Psoas muscle (tissue), 7 donors: ENCODE measurements at regions not wholly inside any gene's neighbourhood (a gene's known extent, or its start where the extent isn't known, plus 50 kb on each side); places are given as distances from the start of the nearest gene placed in this dataset.

Experiments
- ATAC-seq, 4 donors: fragments of 200-7000 bp; cut with Tn5 transposase; one replicate each; pipeline ENCODE4 v1.9.1; 2020; ENCODE audit warnings: moderate library complexity in 3 of 4, mild to moderate bottlenecking in 2 of 4
- DNase-seq, 2 donors: peaks; one replicate each; pipeline ENCODE4 v3.0.0-alpha.2; 2020
- H3K27ac ChIP-seq: fragments of 200-600 bp; one replicate; pipeline ENCODE4 v1.8.0; 2022
- H3K27me3 ChIP-seq, 3 donors: fragments of 200-600 bp in 1 of 3; one replicate each; pipeline versions ENCODE4 v1.6.1 to v1.8.0; 2013 to 2022; ENCODE audit warnings: low read length in 2 of 3, mild to moderate bottlenecking in 2 of 3, moderate library complexity in 1 of 3; ENCODE audit not compliant: insufficient read depth in 3 of 3
- H3K36me3 ChIP-seq, 2 donors: fragments of 200-600 bp in 1 of 2; one replicate each; pipeline versions ENCODE4 v1.6.1 to v1.8.0; 2013 to 2022; ENCODE audit warnings: low read depth in 1 of 2, mild to moderate bottlenecking in 1 of 2, moderate library complexity in 1 of 2; ENCODE audit not compliant: insufficient read depth in 1 of 2
- H3K4me1 ChIP-seq: fragments of 200-600 bp; one replicate; pipeline ENCODE4 v1.8.0; 2022
- H3K4me3 ChIP-seq: fragments of 200-600 bp; one replicate; pipeline ENCODE4 v1.8.0; 2022; ENCODE audit warnings: mild to moderate bottlenecking
- H3K9me3 ChIP-seq: fragments of 200-600 bp; one replicate; pipeline ENCODE4 v1.8.0; 2022
- CTCF ChIP-seq: fragments of 200-600 bp; IDR thresholded peaks from one replicate; pipeline ENCODE4 v1.8.0; 2022; ENCODE audit warnings: antibody characterized with exemption
- WGBS, 3 donors: extraction: QIAGEN DNeasy Blood & Tissue Kit; methylation state at CpG; one replicate each; pipeline versions ENCODE4 v1.1.6 to v1.1.7; 2013; 5-methylcytosine and 5-hydroxymethylcytosine counted together
- intact Hi-C, 2 donors: fragments of 100-400 bp; cut with DNase I; formaldehyde crosslinking; loops; one replicate each; pipeline versions ENCODE4 v1.11.0 to v1.14.2; 2022
- donor health status: healthy with polysubstance abuse.
- donor health status: DM: no; HTN: no; CAD: no; lungs with moderate emphysema.
- donor health status: Bipolar disorder and iron deficiency.
- donor health status: healthy.
- donor health status: DM: yes; HTN: yes; CAD: no.
- donor health status: DM: no; HTN: no; CAD: no.
- donor health status: DM: yes; HTN: yes; CAD: no.

- Histone ChIP-seq H3K27ac (no peak overlapping the region), H3K4me3 (no peak overlapping the region), H3K4me1 (no peaks in the 10 kb centered on the region), H3K9me3 (peaks cover 10% of the 10 kb centered on the region), H3K27me3 (peaks cover 0 to 4% (median 0%) of the 10 kb centered on the region in 3 donors), H3K36me3 (no peaks in the 10 kb centered on the region)
- ATAC-seq = no peak
- 23 to 42% (median 39%) methylated on average over 3 of the region's 3 CpGs for WGBS, 3 donors
- no peak for TF ChIP-seq CTCF
- no peak for DNase-seq
- intact Hi-C loops = no loop called here
Observed at GRCh38 chrX:131146702-131147101, 88.6 kb downstream of the ARHGAP36 start.
